Neural cell (in vitro differentiated cells): ENCODE measurements at regions not wholly inside any gene's neighbourhood (a gene's known extent, or its start where the extent isn't known, plus 50 kb on each side); places are given as distances from the start of the nearest gene placed in this dataset.

Experiments
- H2AFZ ChIP-seq: fragments of 200-600, 300-800 bp; sonication (generic), shearing (Covaris generic); 2 replicates; pipeline ENCODE4 v1.6.0; 2014; ENCODE audit warnings: low read depth, mild to moderate bottlenecking, antibody characterized with exemption, low read length, moderate library complexity
- H3F3A ChIP-seq: fragments of 200-600 bp; shearing (Covaris generic); 2 replicates; pipeline ENCODE4 v1.6.1; 2016; ENCODE audit warnings: mild to moderate bottlenecking, moderate library complexity, mixed read lengths, antibody characterized with exemption, low read length; ENCODE audit not compliant: insufficient read depth, poor library complexity, severe bottlenecking
- H3K27ac ChIP-seq: fragments of 200-600, 300-800 bp; sonication (generic), shearing (Covaris generic); 2 replicates; pipeline ENCODE4 v1.5.1; 2014; ENCODE audit warnings: mild to moderate bottlenecking, low read length, moderate library complexity
- H3K27me3 ChIP-seq: fragments of 300-800, 200-600 bp; sonication (generic), shearing (Covaris generic); 2 replicates; pipeline ENCODE4 v1.6.0; 2014; ENCODE audit warnings: mild to moderate bottlenecking, low read depth, low read length, moderate library complexity; ENCODE audit not compliant: insufficient read depth
- H3K36me3 ChIP-seq: fragments of 300-800, 200-600 bp; sonication (generic), shearing (Covaris generic); 2 replicates; pipeline ENCODE4 v1.5.1; 2014; ENCODE audit warnings: mild to moderate bottlenecking, antibody characterized with exemption, low read length, moderate library complexity; ENCODE audit not compliant: insufficient read depth
- H3K4me2 ChIP-seq: fragments of 300-800, 200-600 bp; sonication (generic), shearing (Covaris generic); 2 replicates; pipeline ENCODE4 v1.6.0; 2014; ENCODE audit warnings: mild to moderate bottlenecking, low read length
- H3K4me3 ChIP-seq: fragments of 300-800, 200-600 bp; sonication (generic), shearing (Covaris generic); 2 replicates; pipeline ENCODE4 v1.5.1; 2014; ENCODE audit warnings: mild to moderate bottlenecking, low read length, moderate library complexity
- H3K79me2 ChIP-seq: fragments of 200-600 bp; shearing (Covaris generic); replicated peaks from 2 replicates; pipeline ENCODE4 v1.6.0; 2014; ENCODE audit warnings: mild to moderate bottlenecking, low read length, moderate library complexity; ENCODE audit not compliant: insufficient read depth
- H3K9ac ChIP-seq: fragments of 300-800, 200-600 bp; sonication (generic), shearing (Covaris generic); 2 replicates; pipeline ENCODE4 v1.6.1; 2016; ENCODE audit warnings: mild to moderate bottlenecking, low read length, mixed read lengths
- H3K9me2 ChIP-seq: fragments of 200-600 bp; shearing (Covaris generic); 2 replicates; pipeline ENCODE4 v1.6.1; 2016; ENCODE audit warnings: mild to moderate bottlenecking, low read length, mixed read lengths; ENCODE audit not compliant: insufficient read depth
- H3K9me3 ChIP-seq: fragments of 200-600, 300-800 bp; sonication (generic), shearing (Covaris generic); 2 replicates; pipeline ENCODE4 v1.6.1; 2016; ENCODE audit warnings: mild to moderate bottlenecking, mixed run types, low read length, moderate library complexity, mixed read lengths
- H4K20me1 ChIP-seq: fragments of 200-600 bp; shearing (Covaris generic); 2 replicates; pipeline ENCODE4 v1.6.1; 2016; ENCODE audit warnings: mild to moderate bottlenecking, mixed run types; ENCODE audit not compliant: insufficient read depth
- CTCF ChIP-seq: fragments of 450-650 bp; IDR thresholded peaks from 2 replicates; pipeline ENCODE4 v1.5.1; 2014; ENCODE audit warnings: antibody characterized with exemption, mild to moderate bottlenecking, moderate library complexity; ENCODE audit not compliant: poor library complexity, severe bottlenecking
- EP300 ChIP-seq: fragments of 450-650 bp; conservative IDR thresholded peaks from 2 replicates; pipeline ENCODE4 v1.6.1; 2014; ENCODE audit warnings: antibody characterized with exemption, mild to moderate bottlenecking, moderate library complexity; ENCODE audit not compliant: poor library complexity, severe bottlenecking
- EZH2 ChIP-seq: fragments of 200-600, 300-800 bp; shearing (Covaris generic), sonication (generic); IDR thresholded peaks from 2 replicates; pipeline ENCODE4 v1.6.1; 2014; ENCODE audit warnings: antibody characterized with exemption, low read length, borderline replicate concordance, mild to moderate bottlenecking; ENCODE audit not compliant: insufficient read depth, poor library complexity, severe bottlenecking
- MXI1 ChIP-seq: fragments of 450-650 bp; conservative IDR thresholded peaks from 2 replicates; pipeline ENCODE4 v1.6.1; 2014; ENCODE audit warnings: antibody characterized with exemption, mild to moderate bottlenecking; ENCODE audit not compliant: poor library complexity, severe bottlenecking
- POLR2AphosphoS5 ChIP-seq: IDR thresholded peaks from 2 replicates; pipeline ENCODE4 v1.6.1; 2012
- RAD21 ChIP-seq: fragments of 450-650 bp; conservative IDR thresholded peaks from 2 replicates; pipeline ENCODE4 v1.6.1; 2014; ENCODE audit warnings: antibody characterized with exemption, mild to moderate bottlenecking, moderate library complexity
- SMC3 ChIP-seq: fragments of 450-650 bp; conservative IDR thresholded peaks from 2 replicates; pipeline ENCODE4 v1.6.1; 2014; ENCODE audit warnings: antibody characterized with exemption, mild to moderate bottlenecking, moderate library complexity; ENCODE audit not compliant: poor library complexity
- TAF1 ChIP-seq: IDR thresholded peaks from 2 replicates; pipeline ENCODE4 v1.6.1; 2012; ENCODE audit warnings: low read depth
- TF ChIP-seq, protein P1 (sequence below): IDR thresholded peaks from 2 replicates; pipeline ENCODE4 v1.6.1; 2012; ENCODE audit warnings: borderline replicate concordance

GRCh38 chr1:55355549-55355948 is 140.4 kb upstream of the USP24 start:
- no peaks in the 10 kb centered on the region for H3K36me3 ChIP-seq
- H3K4me2 ChIP-seq = no peak overlapping the region
- H2AFZ ChIP-seq = no peak overlapping the region
- H3K9ac ChIP-seq = no peak overlapping the region
- H3K4me3 ChIP-seq = no peak overlapping the region
- no peaks in the 10 kb centered on the region for H3K27me3 ChIP-seq
- H3K79me2 ChIP-seq = no peaks in the 10 kb centered on the region
- TF ChIP-seq EP300 (no peak), TAF1 (no peak)
- no peaks in the 10 kb centered on the region for H3K9me2 ChIP-seq
- H3K27ac ChIP-seq = no peak overlapping the region
- no peaks in the 10 kb centered on the region for H3K9me3 ChIP-seq
- no peaks in the 10 kb centered on the region for H4K20me1 ChIP-seq
- H3F3A ChIP-seq = no peaks in the 10 kb centered on the region

DNA sequence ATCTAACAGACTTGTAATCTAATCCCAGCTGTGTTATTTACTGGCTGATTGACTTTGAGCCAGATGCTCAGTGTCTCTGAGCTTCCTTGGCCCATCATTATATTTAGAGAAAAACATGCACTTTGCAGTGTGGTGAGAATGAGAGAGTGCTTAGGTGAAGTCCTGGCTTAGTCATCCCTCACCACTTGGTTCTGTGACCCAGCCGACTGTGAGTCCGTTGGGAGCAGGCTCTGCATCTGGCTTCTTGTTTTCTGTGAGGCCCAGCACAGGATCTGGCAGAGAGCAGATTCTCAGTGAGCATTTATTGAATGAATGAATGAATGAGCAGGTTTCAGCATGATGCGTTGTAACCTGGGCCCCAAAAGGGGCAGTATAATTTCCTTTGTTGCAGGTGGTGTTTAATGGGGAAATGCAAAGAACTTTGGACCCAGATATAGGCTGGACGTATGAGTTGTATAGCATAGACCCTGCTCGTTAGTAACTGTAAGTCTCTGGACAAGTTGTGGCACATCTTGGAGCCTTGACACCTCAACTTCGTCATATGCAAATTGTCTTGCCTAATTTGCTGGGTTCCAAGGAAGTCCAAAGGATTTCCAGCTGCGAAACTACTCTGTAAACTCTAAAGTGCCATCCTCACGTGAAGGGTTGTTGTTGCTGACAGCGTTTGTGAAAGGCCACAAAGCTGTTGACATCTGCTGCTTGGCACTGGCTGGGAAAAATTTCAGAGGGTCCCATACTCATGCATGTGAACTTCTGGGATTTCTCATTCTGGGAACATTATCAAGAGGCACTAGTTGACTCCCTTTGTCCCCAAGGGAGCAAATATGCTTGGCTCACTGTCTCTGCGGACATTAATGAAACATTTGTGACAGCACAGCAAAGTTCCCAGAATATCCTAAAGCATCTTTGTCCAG is 138.8 kb upstream of the USP24 start:
- no peak overlapping the region for H3K27ac ChIP-seq
- H2AFZ ChIP-seq = no peak overlapping the region
- H4K20me1 ChIP-seq = no peaks in the 10 kb centered on the region
- no peaks in the 10 kb centered on the region for H3K27me3 ChIP-seq
- H3K79me2 ChIP-seq = no peaks in the 10 kb centered on the region
- no peak overlapping the region for H3K4me2 ChIP-seq
- no peaks in the 10 kb centered on the region for H3K9me2 ChIP-seq
- no peak overlapping the region for H3K9ac ChIP-seq
- TF ChIP-seq SMC3 (no peak), MXI1 (no peak), POLR2AphosphoS5 (no peak), EP300 (no peak), RAD21 (no peak), EZH2 (no peak)
- TF ChIP-seq, protein P1, sequence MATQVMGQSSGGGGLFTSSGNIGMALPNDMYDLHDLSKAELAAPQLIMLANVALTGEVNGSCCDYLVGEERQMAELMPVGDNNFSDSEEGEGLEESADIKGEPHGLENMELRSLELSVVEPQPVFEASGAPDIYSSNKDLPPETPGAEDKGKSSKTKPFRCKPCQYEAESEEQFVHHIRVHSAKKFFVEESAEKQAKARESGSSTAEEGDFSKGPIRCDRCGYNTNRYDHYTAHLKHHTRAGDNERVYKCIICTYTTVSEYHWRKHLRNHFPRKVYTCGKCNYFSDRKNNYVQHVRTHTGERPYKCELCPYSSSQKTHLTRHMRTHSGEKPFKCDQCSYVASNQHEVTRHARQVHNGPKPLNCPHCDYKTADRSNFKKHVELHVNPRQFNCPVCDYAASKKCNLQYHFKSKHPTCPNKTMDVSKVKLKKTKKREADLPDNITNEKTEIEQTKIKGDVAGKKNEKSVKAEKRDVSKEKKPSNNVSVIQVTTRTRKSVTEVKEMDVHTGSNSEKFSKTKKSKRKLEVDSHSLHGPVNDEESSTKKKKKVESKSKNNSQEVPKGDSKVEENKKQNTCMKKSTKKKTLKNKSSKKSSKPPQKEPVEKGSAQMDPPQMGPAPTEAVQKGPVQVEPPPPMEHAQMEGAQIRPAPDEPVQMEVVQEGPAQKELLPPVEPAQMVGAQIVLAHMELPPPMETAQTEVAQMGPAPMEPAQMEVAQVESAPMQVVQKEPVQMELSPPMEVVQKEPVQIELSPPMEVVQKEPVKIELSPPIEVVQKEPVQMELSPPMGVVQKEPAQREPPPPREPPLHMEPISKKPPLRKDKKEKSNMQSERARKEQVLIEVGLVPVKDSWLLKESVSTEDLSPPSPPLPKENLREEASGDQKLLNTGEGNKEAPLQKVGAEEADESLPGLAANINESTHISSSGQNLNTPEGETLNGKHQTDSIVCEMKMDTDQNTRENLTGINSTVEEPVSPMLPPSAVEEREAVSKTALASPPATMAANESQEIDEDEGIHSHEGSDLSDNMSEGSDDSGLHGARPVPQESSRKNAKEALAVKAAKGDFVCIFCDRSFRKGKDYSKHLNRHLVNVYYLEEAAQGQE = no peak
- no peaks in the 10 kb centered on the region for H3K36me3 ChIP-seq
- H3K9me3 ChIP-seq = no peaks in the 10 kb centered on the region
- no peaks in the 10 kb centered on the region for H3F3A ChIP-seq
- H3K4me3 ChIP-seq = no peak overlapping the region

- Histone ChIP-seq H3K9me2 (no peaks in the 10 kb centered on the region), H3K27me3 (no peaks in the 10 kb centered on the region), H3K4me3 (no peak overlapping the region), H3K9me3 (no peaks in the 10 kb centered on the region), H4K20me1 (no peaks in the 10 kb centered on the region), H3K36me3 (no peaks in the 10 kb centered on the region), H3K4me2 (no peak overlapping the region), H2AFZ (no peak overlapping the region), H3F3A (no peaks in the 10 kb centered on the region), H3K79me2 (no peaks in the 10 kb centered on the region), H3K9ac (no peak overlapping the region), H3K27ac (no peak overlapping the region)
- TF ChIP-seq CTCF = no peak
- no peak for TF ChIP-seq EP300
- no peak for TF ChIP-seq TAF1
- TF ChIP-seq MXI1 = no peak
- no peak for TF ChIP-seq RAD21
- no peak for TF ChIP-seq SMC3
- TF ChIP-seq EZH2 = no peak
- no peak for TF ChIP-seq POLR2AphosphoS5
- TF ChIP-seq, protein P1 = no peak
These were observed 137.6 kb upstream of the USP24 start for GRCh38 chr1:55352811-55353180.
